GM18505 (cell line): ENCODE measurements at regions not wholly inside any gene's neighbourhood (a gene's known extent, or its start where the extent isn't known, plus 50 kb on each side); places are given as distances from the start of the nearest gene placed in this dataset.

Experiments used
- ATAC-seq: cut with Tn5 transposase; IDR thresholded peaks from one replicate; pipeline ENCODE4 v1.9.1; 2021; ENCODE audit not compliant: unreplicated experiment
- POLR2A ChIP-seq: IDR thresholded peaks from 4 replicates; pipeline ENCODE4 v1.6.1; 2011; ENCODE audit warnings: borderline replicate concordance; ENCODE audit not compliant: insufficient read depth, insufficient read length; ENCODE audit errors: extremely low read depth

GRCh38 chr20:12409501-12409900, 491.8 kb downstream of the BTBD3 start:
- TF ChIP-seq POLR2A, result no peak
- no peak for ATAC-seq

- no peak for TF ChIP-seq POLR2A
- no peak for ATAC-seq
These were observed 493.1 kb downstream of the BTBD3 start for GRCh38 chr20:12410783-12411182.

DNA sequence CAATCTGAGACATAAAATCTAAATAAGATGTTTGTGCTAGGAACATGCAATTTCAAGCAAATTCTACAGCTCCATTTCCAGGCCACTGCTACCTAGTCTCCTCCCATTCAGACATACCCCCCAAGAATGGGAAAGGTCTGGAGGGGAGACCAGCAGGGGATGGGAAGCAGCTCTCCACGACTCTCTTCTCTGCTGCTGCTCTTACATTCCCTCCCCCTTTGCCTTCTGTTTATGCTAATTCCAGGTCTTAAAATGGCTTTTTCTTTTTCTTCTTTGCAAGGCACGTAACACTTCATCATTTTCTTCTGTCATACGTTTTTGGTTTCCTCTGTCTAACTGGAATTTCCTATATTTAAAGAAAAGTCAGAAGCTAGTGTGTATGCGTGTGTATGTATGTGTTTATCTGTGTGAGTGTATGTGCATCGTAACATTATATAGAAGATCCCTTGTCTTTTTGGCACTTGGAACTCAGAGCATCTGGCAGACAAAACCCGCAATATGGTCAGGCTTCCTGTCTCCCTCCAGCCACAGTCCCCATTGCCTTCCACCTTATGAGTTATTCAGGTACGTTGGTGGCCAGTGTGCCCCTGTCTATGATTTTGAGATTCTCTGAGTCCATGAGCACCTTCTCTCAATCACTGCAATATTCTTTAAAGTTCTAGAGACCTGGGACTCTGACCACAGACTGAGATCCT, 493.7 kb downstream of the BTBD3 start:
- TF ChIP-seq POLR2A, result no peak
- no peak for ATAC-seq

DNA sequence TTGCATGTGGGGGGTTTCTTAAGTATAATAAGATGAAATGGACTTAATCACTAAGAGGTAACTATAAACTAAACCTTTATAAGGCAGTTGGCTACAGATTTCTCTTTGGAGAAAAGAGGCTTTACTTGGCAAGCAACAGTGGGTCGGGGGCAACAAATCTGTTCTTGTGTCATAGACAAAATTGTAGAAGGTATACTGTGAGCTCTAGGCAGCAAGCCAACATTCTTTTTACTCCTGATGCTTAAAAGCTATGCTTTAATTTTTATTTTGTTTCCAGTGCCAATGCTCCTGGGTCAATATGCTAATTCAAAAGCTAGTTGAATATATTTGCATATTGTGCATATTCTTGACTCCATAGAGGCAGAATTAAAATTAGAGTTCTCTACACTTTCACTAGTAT, 495.4 kb downstream of the BTBD3 start:
- no peak for ATAC-seq
- TF ChIP-seq POLR2A, result no peak

DNA sequence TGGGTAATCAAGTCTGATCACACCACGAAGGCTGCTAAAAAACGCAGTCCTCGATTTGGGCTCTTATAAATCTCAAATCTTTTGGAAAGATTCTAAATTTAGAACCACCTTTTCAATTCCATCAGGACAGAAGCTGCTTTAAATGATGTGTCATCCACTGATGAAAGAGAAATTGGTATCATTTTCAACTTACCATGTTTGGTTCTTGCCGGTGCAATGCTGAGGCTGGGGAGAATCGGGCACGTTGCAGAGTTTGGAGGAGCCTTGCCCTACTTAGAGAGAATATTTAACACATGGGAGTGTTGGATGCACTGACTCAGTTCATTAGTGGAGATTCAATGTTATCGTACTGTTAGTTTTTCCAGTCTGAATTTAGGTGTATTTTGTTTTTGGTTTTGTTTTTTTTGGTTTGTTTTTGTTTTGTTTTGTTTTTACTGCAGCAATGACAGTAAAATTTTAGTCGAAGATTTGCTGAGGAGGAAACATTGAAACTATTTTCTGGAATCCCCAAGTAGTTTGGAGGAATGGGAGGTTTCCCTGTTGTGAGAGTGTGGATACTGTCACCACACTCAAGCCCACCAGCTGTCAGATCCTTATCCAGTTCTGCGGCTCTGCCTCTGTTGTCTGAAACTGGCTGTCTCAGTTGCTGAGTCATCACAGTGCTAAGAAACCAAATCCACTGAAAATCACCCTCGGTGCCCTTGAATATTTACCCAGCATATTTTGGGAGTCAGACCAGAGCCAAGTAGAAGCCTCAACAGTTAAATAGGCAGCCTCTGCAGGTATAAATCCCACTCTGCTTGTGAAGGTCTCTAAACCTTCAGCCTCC, 497.0 kb downstream of the BTBD3 start:
- no peak for TF ChIP-seq POLR2A
- ATAC-seq, result no peak

- ATAC-seq, result no peak
- TF ChIP-seq POLR2A, result no peak
These were observed 498.6 kb downstream of the BTBD3 start for GRCh38 chr20:12416281-12416680.

DNA sequence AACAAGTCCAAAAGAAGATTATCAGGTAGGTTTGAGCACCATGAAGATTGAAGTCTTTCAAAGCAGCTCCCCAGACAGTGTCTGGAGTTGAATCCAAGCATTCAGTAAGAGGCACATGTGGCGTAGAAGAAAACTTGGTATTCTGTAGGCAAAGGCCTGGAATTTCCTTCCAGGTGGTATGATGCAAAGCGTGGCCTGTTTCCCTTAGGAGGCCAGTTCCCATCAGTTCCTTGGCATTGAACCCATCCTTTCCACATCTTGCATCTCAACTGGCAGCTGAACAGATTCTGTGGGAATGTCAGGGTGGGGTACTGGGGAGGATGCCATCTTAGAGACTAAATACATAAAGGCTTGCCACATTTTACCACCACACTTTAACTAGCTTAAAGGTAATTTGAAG, 516.0 kb downstream of the BTBD3 start:
- TF ChIP-seq POLR2A, result no peak
- no peak for ATAC-seq

DNA sequence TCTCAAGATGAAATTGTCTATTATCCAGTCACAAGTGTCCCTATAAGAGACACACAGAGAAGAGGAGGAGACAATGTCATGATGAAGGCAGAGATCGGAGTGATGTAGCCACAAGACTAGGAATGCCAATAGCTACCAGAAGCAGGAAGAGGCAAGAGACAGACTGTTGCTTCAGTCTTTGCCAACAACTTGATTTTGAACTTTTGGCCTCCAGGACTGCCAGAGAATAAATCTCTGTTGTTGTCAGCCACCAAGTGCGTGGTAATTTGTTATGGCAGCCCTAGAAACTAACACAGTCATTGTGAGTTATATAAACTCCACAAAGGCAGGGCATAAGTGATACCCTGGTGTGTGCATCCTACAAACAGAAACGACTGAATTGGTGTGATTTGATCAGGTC, 517.0 kb downstream of the BTBD3 start:
- TF ChIP-seq POLR2A, result no peak
- ATAC-seq, result no peak

- ATAC-seq, result no peak
- no peak for TF ChIP-seq POLR2A
These were observed 517.6 kb downstream of the BTBD3 start for GRCh38 chr20:12435268-12435667.

GRCh38 chr20:12453711-12454110, 536.0 kb downstream of the BTBD3 start:
- ATAC-seq, result no peak
- TF ChIP-seq POLR2A, result no peak

DNA sequence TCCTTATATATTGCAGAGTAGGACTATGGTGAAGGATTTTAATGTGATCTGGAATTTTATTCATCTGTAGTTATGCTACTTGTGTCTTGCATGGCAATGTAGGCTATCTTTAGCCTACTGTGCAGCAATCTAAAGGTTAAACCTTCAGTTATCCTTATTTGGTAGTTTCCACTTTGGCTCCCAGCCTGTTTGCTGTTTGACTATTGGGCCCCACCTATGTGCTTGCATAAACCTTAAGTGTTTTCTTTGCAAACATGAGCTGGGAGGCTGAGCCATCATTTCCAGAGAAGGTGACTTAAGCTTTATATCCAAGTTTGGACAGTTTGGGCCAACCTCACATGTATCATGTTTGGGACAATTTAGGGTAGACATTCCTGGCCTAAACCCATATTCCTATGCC, 537.5 kb downstream of the BTBD3 start:
- no peak for TF ChIP-seq POLR2A
- no peak for ATAC-seq

DNA sequence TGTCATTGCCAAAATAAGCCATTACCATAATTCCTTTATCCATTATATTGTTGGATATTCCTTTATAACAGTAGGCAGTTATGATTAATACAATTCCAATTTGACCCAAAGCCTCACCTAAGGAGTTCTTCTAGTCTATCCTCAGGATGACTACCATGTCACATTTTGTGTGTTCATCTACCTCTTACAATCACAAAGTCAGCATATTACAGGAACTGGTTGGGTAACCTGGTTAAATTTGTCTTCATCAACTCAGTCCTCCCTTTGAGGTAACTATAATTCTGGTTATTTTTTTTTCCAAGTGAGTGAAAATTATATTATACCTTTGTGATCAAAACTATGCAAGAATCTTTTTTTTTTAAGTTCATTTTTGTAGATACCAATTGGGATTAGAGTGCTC, 540.5 kb downstream of the BTBD3 start:
- ATAC-seq, result no peak
- no peak for TF ChIP-seq POLR2A

DNA sequence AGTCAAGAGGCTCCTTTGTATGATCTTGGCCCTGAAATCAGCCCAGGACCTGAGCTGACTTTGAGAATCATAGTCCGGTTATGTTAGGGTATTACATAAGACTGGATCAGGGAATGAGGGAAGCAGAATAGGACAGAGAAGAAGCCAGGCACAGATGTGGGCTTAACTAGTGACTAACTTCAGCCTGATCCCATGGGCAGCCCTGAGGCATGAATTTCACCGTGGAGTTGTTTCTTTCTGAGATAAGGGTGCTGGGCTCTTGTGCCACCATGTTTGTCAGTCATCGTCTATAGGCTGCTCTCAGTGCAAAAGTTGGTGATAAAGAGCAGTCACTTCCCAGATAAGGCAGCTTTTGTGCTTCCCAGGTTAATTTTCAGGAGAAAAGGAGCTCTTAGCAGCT, 544.7 kb upstream of the SPTLC3 start:
- no peak for ATAC-seq
- no peak for TF ChIP-seq POLR2A

GRCh38 chr20:12466915-12467314, 541.9 kb upstream of the SPTLC3 start:
- ATAC-seq, result no peak
- TF ChIP-seq POLR2A, result no peak
